NCI-H460 (cell line): ENCODE measurements at regions not wholly inside any gene's neighbourhood (a gene's known extent, or its start where the extent isn't known, plus 50 kb on each side); places are given as distances from the start of the nearest gene placed in this dataset.
"Not testable (repeated sequence)": the region's sequence is repeated elsewhere in the genome, so short reads cannot be mapped to it uniquely, and the experiment has no call there.

Experiments used
- DNase-seq: peaks from one replicate; pipeline ENCODE4 v3.0.0-alpha.2; 2016; ENCODE audit warnings: low read depth; ENCODE audit errors: extremely low read depth

DNA sequence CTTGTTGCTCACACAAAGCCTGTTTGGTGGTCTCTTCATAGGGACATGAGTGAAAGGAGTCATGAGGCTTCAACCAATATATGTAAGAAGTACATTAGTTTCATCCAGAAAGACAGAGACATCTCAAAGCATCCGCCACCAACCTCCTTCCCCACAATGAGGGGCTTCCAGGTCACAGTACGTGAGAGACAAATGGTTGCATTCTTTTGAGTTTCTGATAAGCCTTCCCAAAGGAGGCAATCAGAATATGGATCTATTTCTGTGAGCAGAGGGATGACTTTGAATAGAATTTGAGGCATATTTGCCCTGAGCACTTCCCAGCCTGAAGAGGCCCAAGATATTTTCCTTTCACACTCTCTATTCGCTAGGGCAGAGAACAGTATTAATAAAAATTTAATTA is 931.1 kb downstream of the FAM181B start:
- DNase-seq, result no peak

DNA sequence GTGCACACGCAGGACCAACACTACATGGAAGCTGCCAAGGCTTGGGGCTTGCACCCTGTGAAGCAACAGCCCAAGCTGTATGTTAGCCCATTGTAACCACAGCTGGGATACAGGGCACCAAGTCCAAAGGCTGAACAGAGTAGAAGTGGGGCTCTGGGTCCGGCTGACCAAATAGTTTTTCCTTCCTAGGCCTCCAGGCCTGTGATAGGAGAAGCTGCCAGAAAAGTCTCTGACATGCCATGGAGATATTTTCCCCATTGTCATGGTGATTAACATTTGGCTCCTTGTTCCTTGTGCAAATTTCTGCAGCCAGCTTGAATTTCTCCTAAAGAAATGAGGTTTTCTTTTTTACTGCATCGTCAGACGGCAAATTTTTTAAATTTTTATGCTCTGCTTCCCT is 941.2 kb downstream of the FAM181B start:
- DNase-seq, result no peak

DNA sequence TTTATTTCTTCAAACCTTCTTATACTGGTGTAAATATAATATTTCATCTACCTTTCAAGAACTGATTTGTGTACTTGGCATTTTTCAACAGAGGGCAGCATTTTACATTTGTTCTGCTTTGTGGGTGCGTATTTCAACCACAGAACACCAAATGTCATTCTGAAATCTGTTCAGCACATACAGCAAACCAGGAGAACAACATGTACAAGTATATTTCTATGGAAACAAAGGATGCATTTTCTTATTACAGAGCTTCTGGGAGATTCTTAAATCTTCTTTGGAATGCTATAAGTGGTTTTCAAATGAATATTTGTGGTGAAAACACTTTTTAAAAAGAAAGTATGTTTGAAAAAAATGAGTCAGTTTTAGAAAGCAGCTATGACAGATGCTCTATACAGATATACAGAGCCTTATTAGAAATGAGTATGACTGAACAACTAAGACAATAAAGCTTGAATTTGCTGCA is 946.0 kb downstream of the FAM181B start:
- no peak for DNase-seq

DNA sequence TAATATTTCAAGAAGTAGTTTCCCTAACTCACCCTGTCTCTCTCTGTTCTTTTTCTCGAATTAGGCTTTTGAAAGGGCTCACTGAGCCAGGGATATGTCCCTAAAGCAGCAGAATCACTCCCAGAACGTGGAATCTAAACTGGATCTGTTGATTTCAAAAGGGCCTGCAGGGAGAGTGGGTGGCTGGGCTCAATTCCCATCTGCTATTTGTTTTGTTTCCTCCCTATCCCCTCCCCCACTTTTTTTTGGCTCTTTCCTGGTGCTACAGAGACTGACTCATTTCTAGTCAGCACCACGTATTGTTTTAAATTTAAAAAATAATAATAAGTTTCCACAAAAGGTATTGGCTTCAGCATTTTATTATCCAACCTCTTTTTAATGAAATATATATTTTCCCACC is 961.5 kb downstream of the FAM181B start:
- DNase-seq, result no peak

DNA sequence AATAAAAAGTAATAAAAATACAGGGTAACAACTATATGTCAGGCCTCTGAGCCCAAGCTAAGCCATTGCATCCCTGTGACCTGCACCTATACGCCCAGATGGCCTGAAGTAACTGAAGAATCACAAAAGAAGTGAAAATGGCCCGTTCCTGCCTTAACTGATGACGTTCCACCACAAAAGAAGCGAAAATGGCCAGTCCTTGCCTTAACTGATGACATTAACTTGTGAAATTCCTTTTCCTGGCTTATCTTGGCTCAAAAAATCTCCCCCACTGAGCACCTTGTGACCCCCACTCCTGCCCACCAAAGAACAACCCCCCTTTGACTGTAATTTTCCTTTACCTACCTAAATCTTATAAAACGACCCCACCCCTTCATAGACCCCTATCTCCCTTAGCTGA is 963.8 kb downstream of the FAM181B start:
- DNase-seq, result not testable (repeated sequence)

DNA sequence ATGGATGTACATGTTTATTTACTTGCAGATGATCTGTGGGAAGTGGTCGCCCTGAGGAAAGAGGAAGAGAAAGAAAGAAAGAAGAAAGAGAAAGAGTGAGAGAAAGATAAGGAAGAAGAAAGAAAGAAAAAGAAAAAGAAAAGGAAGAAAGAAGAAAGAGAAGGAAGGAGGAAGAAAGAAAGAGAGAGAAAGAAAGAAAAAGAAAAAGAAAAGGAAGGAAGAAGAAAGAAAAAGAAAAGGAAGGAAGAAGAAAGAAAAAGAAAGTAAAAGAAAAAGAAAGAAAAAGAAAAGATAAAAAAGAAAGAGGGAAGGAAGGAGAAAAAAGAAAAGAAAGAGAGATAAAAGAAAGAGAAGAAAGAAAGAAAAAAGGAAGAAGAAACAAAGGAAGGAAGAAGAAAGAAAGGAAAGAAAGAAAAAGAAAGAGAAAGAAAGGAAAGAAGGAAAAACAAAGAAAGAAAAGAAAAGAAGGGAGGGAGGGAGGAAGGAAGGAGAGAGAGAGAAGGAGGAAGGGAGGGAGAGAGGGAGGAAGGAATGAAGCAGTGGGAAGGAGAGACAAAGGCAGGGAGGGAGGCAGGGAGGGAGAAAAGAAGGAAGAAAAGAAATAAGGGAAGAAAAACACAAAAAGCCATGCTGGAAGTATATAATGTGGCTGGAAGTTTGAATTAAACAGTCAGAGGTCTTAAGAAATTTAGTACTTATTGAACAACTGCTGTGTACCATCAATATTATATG is 976.6 kb downstream of the FAM181B start:
- DNase-seq, result no peak

DNA sequence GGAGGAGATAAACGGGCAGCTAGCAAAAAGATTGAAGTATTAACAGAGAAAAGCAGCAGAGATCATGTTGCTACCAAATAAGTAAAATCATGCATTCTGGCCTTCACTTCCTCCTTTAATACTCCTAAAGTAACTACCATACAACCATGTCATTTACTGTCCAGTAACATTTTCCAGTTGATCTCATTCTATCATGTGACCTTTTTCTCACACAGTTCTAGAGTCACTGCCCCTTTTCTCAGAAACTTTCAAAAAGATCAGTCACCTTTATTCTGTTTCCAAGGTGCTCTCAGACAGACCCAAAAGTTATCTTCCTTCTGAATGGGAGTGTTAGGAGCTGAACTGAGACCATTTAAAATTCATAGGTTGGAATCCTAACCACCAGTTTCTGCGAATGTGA is 984.4 kb downstream of the FAM181B start:
- no peak for DNase-seq

DNA sequence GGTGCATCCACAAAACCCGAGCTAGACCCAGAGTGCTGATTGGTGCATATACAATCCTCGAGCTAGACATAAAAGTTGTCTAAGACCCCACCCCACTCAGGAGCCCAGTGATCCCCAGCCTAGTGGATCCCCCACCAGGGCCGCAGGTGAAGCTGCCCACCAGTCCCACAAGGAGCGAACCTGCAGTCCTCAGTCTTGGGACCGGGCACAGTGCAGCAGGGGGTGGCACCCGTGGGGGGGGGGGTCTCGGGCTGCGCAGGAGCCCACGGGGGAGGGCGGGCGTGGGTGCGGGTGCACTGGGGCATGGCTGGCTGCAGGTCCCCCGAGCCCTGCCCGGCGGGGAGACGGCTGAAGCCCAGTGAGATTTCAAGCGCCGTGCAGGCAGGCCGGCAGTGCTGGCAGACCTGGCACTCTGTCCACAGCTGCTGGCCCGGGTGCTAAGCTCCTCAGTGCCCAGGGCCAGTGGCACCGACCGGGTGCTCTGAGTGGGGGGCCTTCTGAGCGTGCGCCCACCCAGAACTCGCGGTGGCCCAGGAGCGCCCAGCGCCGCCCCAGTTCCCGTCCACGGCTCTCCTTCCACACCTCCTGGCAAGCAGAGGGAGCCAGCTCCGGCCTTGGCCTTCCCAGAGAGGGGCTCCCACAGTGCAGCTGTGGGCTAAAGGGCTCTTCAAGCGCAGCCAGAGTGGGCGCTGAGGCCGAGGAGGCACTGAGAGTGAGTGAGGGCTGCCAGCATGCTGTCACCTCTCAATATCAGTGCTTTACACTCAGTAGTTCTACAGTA is 989.1 kb downstream of the FAM181B start:
- no peak for DNase-seq

DNA sequence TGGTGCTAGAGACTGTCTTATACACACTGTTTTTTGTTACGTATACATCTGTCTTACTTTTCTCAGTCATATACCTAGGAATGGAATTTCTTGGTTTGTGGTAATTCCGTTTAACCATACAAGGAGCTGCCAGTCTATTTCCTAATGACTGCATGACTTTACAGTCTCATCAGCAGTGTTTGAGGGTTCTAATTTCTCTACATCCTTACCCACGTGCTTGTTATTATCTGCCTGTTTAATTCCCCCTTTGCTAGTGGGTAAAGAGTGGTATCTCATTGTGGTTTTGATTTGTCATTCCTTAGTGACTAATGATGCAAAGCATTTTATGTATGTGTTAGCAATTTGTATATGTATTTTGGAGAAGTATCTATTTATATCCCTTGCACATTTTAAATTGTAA is 1008.0 kb downstream of the FAM181B start:
- no peak for DNase-seq

DNA sequence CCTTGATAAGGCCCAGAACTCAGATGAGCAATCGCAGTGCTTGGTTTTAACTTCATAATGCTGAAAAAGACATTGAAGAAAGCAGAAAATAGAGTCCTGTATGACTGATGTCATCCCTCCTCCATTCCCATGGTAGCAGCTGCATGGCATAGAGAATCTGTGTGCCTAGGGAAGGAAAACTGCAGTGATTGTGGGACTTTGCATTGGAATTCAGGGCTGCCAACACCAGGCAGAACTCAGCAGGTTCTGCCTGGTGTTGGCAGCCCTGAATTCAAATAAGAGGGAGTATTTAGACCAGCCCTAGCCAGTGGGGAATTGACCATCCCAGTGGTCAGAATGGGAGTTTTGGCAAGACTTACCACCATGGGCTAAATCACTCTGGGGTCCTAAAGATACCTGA is 1016.0 kb downstream of the FAM181B start:
- no peak for DNase-seq

DNA sequence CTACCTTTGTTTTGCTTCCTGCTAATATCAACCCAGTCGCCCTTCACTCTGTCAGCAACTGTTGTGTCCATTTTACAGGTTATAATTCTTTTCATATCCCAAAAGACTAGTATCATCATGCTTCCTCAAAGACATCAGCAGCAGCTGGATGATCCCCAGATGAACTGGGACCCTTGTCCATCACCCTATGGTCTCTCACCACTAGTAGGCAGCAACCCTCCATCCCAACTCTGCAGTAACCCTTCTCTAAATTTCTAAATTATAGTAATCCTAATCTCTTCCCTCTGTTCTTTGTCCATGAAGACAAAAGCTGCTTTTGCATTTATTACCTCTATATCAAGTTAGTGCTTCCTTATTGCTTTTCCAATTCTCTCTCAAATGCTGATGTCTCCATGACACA is 1025.8 kb downstream of the FAM181B start:
- no peak for DNase-seq

DNA sequence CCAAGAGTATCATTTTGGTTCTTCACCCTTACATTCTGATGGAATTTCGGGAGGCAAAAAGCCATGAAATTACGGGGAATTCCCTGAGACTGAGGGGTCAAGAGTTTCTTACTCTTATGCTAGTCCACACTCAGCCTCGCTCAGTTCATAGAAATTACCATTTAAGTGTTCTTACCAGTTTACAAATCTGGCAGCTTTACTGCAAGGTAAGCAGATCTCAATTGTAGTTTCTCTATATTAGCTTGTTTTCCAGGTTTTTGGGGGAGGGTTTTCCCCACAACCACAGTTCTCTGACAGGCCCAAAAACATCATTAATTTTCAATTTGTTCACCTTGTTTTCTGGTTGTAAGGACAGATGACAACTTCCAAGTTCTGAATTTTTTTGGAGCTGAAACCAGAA is 1028.4 kb downstream of the FAM181B start:
- no peak for DNase-seq

DNA sequence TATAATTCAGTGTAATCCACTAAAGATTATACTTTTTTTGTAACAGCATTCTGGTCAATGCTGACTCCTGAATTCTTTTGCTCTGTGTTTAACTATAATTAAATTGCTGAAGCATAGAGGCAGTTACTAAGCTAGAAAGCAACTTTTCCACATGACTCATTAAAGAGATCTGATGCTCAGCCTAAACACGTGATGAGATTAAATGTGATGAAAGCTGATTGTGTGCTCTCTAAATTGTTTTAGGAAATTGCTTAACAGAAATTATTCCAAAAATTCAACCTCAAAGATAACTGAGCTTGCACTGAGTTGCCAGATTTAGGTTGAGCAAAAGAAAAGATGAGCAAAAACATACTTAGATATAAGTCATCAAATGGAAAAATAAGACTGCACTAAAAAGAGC is 1033.6 kb downstream of the FAM181B start:
- DNase-seq, result no peak

DNA sequence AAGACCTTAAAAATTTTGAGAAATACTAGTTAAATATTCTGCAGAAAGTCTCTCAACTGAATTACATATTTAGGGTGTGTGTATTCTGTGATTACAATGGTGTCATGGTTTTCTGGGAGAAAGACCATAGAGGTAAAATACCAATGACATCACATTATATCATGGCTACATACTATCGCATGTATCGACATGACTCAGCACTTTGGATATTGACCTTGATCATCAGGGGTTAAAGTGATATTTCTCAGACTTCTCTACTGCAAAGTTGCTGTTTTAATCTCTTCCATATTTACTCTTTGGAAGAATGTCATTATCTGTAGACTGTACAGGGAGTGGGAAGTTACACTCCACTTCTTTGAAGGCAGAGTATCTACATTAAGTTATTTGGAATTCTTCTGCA is 1046.6 kb downstream of the FAM181B start:
- no peak for DNase-seq

DNA sequence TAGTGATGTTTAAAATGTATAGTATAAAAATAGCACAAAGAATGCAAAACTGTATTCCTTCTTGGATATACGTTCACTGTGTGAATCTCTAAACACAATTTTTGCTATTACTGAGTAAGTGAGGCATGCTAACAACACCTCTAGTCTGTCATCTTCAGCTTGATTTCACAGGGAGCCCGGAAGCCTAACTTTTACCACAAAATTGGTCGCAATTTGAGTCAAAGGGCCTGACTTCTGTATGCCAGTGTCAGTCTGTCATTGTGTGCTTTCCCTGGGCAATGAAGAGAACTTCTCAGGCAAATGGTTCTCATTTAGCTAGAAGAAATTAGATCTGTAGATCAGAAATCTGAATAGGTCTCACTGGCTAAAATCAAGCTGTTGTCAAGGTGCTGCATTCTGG is 1059.5 kb downstream of the FAM181B start:
- no peak for DNase-seq

DNA sequence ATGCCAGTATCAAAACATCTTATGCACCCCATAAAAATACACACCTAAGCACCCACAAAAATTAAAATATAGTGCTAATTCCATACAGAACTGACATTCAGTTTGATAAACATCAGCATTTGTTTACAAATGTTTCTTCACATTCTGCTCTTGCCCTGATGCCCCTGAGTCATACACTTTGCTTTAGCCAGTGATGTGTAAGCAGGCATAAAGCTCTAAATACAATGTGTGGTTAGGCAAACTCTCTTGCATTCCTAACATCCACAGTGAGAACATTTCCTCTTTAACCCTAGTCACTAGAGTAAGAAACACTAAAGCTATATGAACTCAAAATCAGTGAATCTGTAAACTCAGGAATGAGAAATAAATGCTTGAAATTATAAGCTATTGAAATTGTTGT is 1060.7 kb downstream of the FAM181B start:
- DNase-seq, result no peak

DNA sequence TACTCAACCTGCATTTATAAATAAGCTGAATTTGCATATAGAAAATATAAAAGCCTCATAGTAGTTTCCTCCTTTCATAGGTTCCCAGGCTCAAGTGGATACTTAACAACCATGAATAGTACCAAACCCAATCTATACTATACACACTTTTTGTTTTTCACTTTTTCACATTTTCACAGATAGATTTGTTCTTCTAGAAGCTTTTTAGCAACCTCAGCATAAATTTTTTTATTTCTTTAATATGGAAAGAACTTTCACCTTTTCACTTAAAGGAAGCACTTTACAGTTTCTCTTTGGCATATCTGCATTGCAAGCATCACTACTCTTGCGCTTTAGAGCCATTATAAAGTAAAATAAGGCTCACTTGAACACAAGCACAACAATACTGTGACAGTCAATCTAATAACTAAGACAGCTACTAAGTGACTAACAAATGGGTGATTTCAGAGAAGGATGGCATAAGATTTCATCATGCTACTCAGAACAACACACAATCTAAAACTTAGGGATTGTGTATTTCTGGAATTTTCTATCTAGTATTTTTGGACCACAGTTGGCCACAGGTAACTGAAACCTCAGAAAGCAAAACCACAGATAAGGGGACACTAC is 1063.6 kb downstream of the FAM181B start:
- DNase-seq, result no peak

DNA sequence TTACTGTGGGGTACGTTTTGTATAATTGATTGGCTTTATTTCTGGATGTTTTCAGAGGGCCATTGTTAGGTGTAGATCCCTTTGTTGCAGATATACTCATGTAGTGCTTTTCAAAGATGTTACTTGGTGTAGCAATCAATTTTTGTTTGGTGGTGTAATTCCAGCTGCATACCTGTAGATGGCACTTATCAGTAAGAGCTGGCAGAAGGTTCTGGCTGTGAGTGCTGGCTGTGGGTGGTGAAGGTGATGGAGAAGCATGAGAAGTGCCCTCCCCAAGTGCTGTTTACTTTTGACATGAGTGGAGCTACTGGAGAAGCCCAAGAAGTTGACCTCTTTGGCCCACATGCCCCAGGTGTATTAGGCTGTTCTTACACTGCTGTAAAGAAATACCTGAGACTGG is 1074.9 kb downstream of the FAM181B start:
- no peak for DNase-seq

DNA sequence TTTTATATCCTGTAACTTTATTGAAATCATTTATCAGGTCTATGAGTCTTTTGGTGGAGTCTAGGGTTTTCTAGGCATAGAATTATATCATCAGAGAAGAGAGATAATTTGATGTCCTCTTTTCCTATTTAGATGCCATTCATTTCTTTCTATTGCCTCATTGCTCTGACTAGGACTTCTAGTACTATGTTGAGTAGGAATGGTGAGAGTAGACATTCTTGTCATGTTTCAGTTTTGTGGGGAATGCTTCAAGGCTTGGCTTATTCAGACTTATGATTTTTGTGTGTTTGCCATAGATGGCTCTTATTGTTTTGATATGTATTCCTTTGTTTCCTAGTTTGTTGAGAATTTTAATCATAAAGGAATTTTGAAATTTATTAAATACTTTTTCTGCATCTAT is 1078.3 kb downstream of the FAM181B start:
- no peak for DNase-seq

DNA sequence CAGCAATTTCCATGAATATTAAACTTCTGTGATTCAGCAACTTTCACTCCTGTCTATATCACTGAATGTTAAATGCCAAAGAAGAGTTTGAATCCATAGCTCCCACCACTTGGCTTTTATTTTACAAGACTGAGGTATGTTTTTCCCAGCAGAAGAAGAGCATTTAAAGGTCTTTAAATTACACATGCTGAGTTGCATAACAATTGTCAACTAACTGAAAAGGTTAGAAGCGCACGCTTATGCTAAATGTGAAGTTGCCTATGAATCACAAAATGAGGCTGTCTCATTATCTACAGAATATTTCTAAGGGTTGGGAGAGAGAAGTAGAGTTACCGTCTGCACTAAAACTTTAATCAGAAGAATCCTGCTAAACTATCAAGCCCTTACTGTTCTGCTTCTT is 1086.3 kb downstream of the FAM181B start:
- DNase-seq, result no peak

DNA sequence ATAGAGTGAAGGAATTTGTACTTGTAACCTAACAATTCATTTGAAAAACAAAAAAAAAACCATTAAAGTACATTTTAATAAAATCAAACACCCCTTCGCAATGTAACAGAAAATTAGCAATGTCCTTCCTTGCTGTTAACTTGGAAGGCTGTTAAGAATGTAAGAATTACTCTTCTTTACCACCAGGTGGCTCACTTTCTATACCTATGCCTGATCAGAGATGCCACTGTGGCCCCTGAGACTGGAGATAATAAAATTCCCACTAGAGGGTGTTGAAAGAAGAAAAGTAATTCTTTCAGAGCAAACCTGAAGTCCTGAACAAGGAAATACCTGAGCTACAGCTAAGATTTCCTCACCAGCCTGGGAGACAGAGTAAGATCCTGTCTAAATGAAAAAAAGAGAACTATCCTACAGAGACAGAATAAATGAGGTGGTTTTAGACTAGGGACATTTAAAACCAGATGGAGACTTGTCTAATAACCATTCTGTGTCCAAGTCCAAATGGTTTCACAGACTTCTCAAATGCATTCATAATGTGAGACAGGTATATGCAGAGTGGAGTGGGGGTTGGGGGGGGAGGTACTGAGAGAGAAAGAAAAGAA is 1089.3 kb downstream of the FAM181B start:
- DNase-seq, result peak; percentile 36
